Breast epithelium (tissue), 3 donors: ENCODE measurements at regions not wholly inside any gene's neighbourhood (a gene's known extent, or its start where the extent isn't known, plus 50 kb on each side); places are given as distances from the start of the nearest gene placed in this dataset.

Experiments used
- POLR2A ChIP-seq: fragments of 450-650 bp; IDR thresholded peaks from one replicate; pipeline ENCODE4 v1.6.1; 2016; ENCODE audit warnings: antibody characterized with exemption, mild to moderate bottlenecking, moderate library complexity
- TF ChIP-seq, protein P1 (sequence below), 3 donors: fragments of 450-650 bp; IDR thresholded peaks; one replicate each; pipeline ENCODE4 v1.5.1; 2016 to 2017; ENCODE audit warnings: antibody characterized with exemption in 3 of 3, mild to moderate bottlenecking in 3 of 3, moderate library complexity in 3 of 3

DNA sequence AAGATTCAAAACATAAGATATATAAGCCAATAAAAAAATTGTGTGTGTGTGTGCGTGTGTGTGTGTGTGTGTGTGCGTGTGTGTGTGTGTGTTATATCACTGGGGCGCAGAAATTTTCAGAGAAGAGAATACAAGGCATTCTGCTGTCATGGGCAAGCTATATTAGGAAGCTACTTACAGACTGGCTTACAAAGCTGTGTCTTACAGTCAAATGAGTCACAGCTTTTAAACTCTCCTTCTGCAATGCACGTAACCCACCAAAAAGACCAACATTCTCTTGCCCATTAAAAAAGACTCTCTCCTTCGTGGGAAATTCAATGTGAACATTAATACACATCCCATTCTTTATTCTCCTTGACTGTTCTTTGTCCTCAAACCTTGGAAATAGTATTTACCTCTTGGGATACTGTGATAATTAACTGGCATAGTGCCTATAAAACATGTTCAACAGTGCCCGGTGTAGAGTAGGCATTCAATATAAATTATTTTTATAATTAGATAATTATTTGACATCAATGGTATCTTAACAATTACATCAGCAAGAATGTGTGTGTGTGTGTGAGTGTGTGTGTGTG is 860.4 kb upstream of the SOX9 start:
- TF ChIP-seq, protein P1, sequence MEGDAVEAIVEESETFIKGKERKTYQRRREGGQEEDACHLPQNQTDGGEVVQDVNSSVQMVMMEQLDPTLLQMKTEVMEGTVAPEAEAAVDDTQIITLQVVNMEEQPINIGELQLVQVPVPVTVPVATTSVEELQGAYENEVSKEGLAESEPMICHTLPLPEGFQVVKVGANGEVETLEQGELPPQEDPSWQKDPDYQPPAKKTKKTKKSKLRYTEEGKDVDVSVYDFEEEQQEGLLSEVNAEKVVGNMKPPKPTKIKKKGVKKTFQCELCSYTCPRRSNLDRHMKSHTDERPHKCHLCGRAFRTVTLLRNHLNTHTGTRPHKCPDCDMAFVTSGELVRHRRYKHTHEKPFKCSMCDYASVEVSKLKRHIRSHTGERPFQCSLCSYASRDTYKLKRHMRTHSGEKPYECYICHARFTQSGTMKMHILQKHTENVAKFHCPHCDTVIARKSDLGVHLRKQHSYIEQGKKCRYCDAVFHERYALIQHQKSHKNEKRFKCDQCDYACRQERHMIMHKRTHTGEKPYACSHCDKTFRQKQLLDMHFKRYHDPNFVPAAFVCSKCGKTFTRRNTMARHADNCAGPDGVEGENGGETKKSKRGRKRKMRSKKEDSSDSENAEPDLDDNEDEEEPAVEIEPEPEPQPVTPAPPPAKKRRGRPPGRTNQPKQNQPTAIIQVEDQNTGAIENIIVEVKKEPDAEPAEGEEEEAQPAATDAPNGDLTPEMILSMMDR (IDR thresholded peaks at IDR 0.05): no peak
- TF ChIP-seq POLR2A: no peak
